Natural killer cell treated with Interleukin-12 subunit alpha and Interleukin-12 subunit beta and Interleukin-15 and Interleukin-18, amount 100 ng/mL, for 72 hours (primary cell): ENCODE measurements at regions not wholly inside any gene's neighbourhood (a gene's known extent, or its start where the extent isn't known, plus 50 kb on each side); places are given as distances from the start of the nearest gene placed in this dataset.
A peak's percentile ranks its signal among the peaks of the same experiment; 100 is the strongest.

ENCODE experiments used
- ATAC-seq, 2 donors: fragments of 150-1000 bp; cut with Tn5 transposase in 1 of 2; sonication (Bioruptor Pico), chemical (Tn5 transposase) in 1 of 2; 2 replicates each; pipeline ENCODE4 v1.10.0; 2021
- DNase-seq: peaks from one replicate; pipeline ENCODE4 v3.0.0; 2022; ENCODE audit warnings: low spot score
- H3K27ac Mint-ChIP-seq, 2 donors: 1 replicate in 1 of 2; 2 replicates in 1 of 2; pipeline ENCODE4 v1.8.0; 2022; ENCODE audit warnings: mixed read lengths in 2 of 2, mild to moderate bottlenecking in 1 of 2, moderate library complexity in 1 of 2
- H3K27me3 Mint-ChIP-seq, 2 donors: 1 replicate in 1 of 2; 2 replicates in 1 of 2; pipeline ENCODE4 v1.8.0; 2022; ENCODE audit warnings: mixed read lengths in 2 of 2
- H3K36me3 Mint-ChIP-seq: one replicate; pipeline ENCODE4 v1.8.0; 2022; ENCODE audit warnings: mixed read lengths
- H3K4me1 Mint-ChIP-seq, 2 donors: 1 replicate in 1 of 2; 2 replicates in 1 of 2; pipeline ENCODE4 v1.8.0; 2022; ENCODE audit warnings: low read depth in 2 of 2, mixed read lengths in 2 of 2, mild to moderate bottlenecking in 1 of 2
- H3K4me3 Mint-ChIP-seq: one replicate; pipeline ENCODE4 v1.8.0; 2022; ENCODE audit warnings: mixed read lengths
- H3K9me3 Mint-ChIP-seq: 2 replicates; pipeline ENCODE4 v1.8.0; 2022; ENCODE audit warnings: mixed read lengths

- no peak for DNase-seq
- Mint-ChIP-seq H3K36me3 (no peaks in the 10 kb centered on the region), H3K4me3 (no peak overlapping the region), H3K27ac (no peak overlapping the region), H3K4me1 (peaks cover 5 to 7% of the 10 kb centered on the region in 2 donors), H3K27me3 (peaks cover 14 to 26% of the 10 kb centered on the region in 2 donors), H3K9me3 (no peaks in the 10 kb centered on the region)
- no peak for ATAC-seq
Measured at GRCh38 chr16:85459529-85460251, 153.4 kb upstream of the GSE1 start.

- Mint-ChIP-seq H3K4me1 (peaks cover 5% of the 10 kb centered on the region in 2 donors), H3K9me3 (no peaks in the 10 kb centered on the region)
- DNase-seq = no peak
Measured at GRCh38 chr16:85460252-85461021, 152.7 kb upstream of the GSE1 start.

GRCh38 chr16:85461022-85461813 is 151.9 kb upstream of the GSE1 start:
- ATAC-seq = no peak

More at GRCh38 chr16:85460252-85461021, 152.7 kb upstream of the GSE1 start:
- H3K27me3 Mint-ChIP-seq = peaks cover 17 to 24% of the 10 kb centered on the region in 2 donors
- ATAC-seq = no peak
- H3K36me3 Mint-ChIP-seq = no peaks in the 10 kb centered on the region
- no peak overlapping the region for H3K27ac Mint-ChIP-seq
- no peak overlapping the region for H3K4me3 Mint-ChIP-seq

GRCh38 chr16:85461814-85462713 is 151.1 kb upstream of the GSE1 start:
- Mint-ChIP-seq H3K27me3 (peaks cover 19 to 22% of the 10 kb centered on the region in 2 donors), H3K4me1 (peaks cover 5% of the 10 kb centered on the region in 2 donors), H3K36me3 (no peaks in the 10 kb centered on the region), H3K27ac (no peak overlapping the region), H3K9me3 (no peaks in the 10 kb centered on the region), H3K4me3 (peak overlapping the region; percentile 62)
- ATAC-seq (peak in 1 of 2 donors; percentile 31), DNase-seq (no peak)

More at GRCh38 chr16:85461022-85461813, 151.9 kb upstream of the GSE1 start:
- Mint-ChIP-seq H3K36me3 (no peaks in the 10 kb centered on the region), H3K4me1 (peaks cover 5% of the 10 kb centered on the region in 2 donors), H3K27ac (no peak overlapping the region), H3K4me3 (no peak overlapping the region), H3K27me3 (peaks cover 20 to 22% of the 10 kb centered on the region in 2 donors), H3K9me3 (no peaks in the 10 kb centered on the region)
- no peak for DNase-seq

- Mint-ChIP-seq H3K9me3 (no peaks in the 10 kb centered on the region), H3K36me3 (no peaks in the 10 kb centered on the region), H3K27me3 (peaks cover 19 to 22% of the 10 kb centered on the region in 2 donors), H3K4me3 (peak overlapping the region; percentile 62), H3K27ac (no peak overlapping the region), H3K4me1 (peaks cover 5% of the 10 kb centered on the region in 2 donors)
- no peak for ATAC-seq
- DNase-seq = no peak
Measured at GRCh38 chr16:85462714-85463611, 150.2 kb upstream of the GSE1 start.

GRCh38 chr16:85463672-85464382 is 149.3 kb upstream of the GSE1 start:
- DNase-seq = no peak
- no peaks in the 10 kb centered on the region for H3K36me3 Mint-ChIP-seq
- H3K4me1 Mint-ChIP-seq = peaks cover 5% of the 10 kb centered on the region in 2 donors

GRCh38 chr16:85464383-85465305 is 148.5 kb upstream of the GSE1 start:
- peaks cover 5% of the 10 kb centered on the region in 2 donors for H3K4me1 Mint-ChIP-seq
- H3K27ac Mint-ChIP-seq = no peak overlapping the region
- no peak overlapping the region for H3K4me3 Mint-ChIP-seq
- DNase-seq (no peak), ATAC-seq (no peak)
- no peaks in the 10 kb centered on the region for H3K9me3 Mint-ChIP-seq
- peaks cover 19 to 22% of the 10 kb centered on the region in 2 donors for H3K27me3 Mint-ChIP-seq
- H3K36me3 Mint-ChIP-seq = no peaks in the 10 kb centered on the region

More at GRCh38 chr16:85463672-85464382, 149.3 kb upstream of the GSE1 start:
- Mint-ChIP-seq H3K27me3 (peaks cover 19 to 22% of the 10 kb centered on the region in 2 donors), H3K27ac (no peak overlapping the region), H3K4me3 (no peak overlapping the region), H3K9me3 (no peaks in the 10 kb centered on the region)
- no peak for ATAC-seq

GRCh38 chr16:85465328-85466303 is 147.5 kb upstream of the GSE1 start:
- no peak overlapping the region for H3K27ac Mint-ChIP-seq
- H3K36me3 Mint-ChIP-seq = no peaks in the 10 kb centered on the region
- H3K4me3 Mint-ChIP-seq = no peak overlapping the region
- no peak for DNase-seq
- H3K9me3 Mint-ChIP-seq = no peaks in the 10 kb centered on the region
- no peak for ATAC-seq
- H3K4me1 Mint-ChIP-seq = peaks cover 5% of the 10 kb centered on the region in 2 donors
- H3K27me3 Mint-ChIP-seq = peaks cover 15 to 17% of the 10 kb centered on the region in 2 donors

GRCh38 chr16:85466304-85466700 is 146.8 kb upstream of the GSE1 start:
- ATAC-seq (no peak), DNase-seq (no peak)
- H3K36me3 Mint-ChIP-seq = no peaks in the 10 kb centered on the region
- H3K27ac Mint-ChIP-seq = no peak overlapping the region
- no peaks in the 10 kb centered on the region for H3K9me3 Mint-ChIP-seq
- peaks cover 5% of the 10 kb centered on the region in 2 donors for H3K4me1 Mint-ChIP-seq
- H3K4me3 Mint-ChIP-seq = no peak overlapping the region
- H3K27me3 Mint-ChIP-seq = peaks cover 13 to 15% of the 10 kb centered on the region in 2 donors

- ATAC-seq (no peak), DNase-seq (no peak)
- no peak overlapping the region for H3K27ac Mint-ChIP-seq
- no peaks in the 10 kb centered on the region for H3K36me3 Mint-ChIP-seq
- peaks cover 15% of the 10 kb centered on the region in 2 donors for H3K27me3 Mint-ChIP-seq
- no peaks in the 10 kb centered on the region for H3K9me3 Mint-ChIP-seq
- H3K4me1 Mint-ChIP-seq = peaks cover 5% of the 10 kb centered on the region in 2 donors
- H3K4me3 Mint-ChIP-seq = no peak overlapping the region
Measured at GRCh38 chr16:85466989-85467388, 146.1 kb upstream of the GSE1 start.
